ENCODE measurements at regions not wholly inside any gene's neighbourhood (a gene's known extent, or its start where the extent isn't known, plus 50 kb on each side); places are given as distances from the start of the nearest gene placed in this dataset.
"Not testable (repeated sequence)": the region's sequence is repeated elsewhere in the genome, so short reads cannot be mapped to it uniquely, and the experiment has no call there.

DNA sequence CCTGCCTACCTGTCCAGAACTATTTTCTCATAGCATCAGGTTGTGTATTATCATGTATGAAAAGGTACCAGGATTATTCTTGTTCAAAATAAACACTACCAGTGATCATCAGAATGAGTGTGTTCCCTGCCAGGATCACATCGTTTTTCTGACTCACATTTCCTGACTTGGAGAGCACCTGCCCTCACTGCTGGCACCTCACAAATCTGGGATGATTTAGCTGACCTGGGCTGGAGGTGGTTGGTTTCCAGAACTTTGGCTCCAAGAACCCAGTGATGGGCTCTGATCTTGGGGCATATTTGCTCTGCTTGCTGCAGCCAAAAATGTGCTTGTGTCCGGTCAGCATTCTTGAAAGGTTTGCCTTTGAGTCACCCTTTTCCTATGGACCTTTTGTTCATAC is 836.3 kb upstream of the ACVR2A start:
- H3K4me3 ChIP-seq (ENCODE audit: control insufficient read depth, low read depth, low read length), result no peak overlapping the region
- TF ChIP-seq, protein P1, sequence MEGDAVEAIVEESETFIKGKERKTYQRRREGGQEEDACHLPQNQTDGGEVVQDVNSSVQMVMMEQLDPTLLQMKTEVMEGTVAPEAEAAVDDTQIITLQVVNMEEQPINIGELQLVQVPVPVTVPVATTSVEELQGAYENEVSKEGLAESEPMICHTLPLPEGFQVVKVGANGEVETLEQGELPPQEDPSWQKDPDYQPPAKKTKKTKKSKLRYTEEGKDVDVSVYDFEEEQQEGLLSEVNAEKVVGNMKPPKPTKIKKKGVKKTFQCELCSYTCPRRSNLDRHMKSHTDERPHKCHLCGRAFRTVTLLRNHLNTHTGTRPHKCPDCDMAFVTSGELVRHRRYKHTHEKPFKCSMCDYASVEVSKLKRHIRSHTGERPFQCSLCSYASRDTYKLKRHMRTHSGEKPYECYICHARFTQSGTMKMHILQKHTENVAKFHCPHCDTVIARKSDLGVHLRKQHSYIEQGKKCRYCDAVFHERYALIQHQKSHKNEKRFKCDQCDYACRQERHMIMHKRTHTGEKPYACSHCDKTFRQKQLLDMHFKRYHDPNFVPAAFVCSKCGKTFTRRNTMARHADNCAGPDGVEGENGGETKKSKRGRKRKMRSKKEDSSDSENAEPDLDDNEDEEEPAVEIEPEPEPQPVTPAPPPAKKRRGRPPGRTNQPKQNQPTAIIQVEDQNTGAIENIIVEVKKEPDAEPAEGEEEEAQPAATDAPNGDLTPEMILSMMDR (IDR thresholded peaks at IDR 0.05; ENCODE audit: control insufficient read depth, insufficient read depth, low read depth, low read length, missing control alignments), result no peak
- DNase-seq (ENCODE audit: low read depth), result no peak

DNA sequence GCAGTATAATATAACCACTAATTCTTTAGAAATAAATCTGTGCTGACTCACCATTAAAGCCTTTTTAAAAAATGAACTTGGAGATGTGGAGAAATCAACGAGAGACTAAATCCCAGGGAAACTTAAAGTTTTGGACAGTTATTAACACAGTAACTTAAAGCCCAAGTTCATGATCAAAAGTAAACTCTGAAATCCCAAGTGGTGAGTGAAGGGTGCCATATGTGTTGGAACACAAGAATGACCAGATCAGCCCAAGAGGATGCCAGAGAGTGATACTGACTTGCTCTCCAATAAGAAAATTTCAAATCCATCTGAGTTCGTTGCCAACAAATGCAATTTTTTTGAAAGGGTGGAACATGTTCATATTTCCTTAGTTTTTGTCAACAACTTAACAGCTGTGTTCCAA is 838.1 kb upstream of the ACVR2A start:
- TF ChIP-seq, protein P1 (IDR thresholded peaks at IDR 0.05; ENCODE audit: control insufficient read depth, insufficient read depth, low read depth, low read length, missing control alignments), result no peak
- H3K4me3 ChIP-seq (ENCODE audit: control insufficient read depth, low read depth, low read length), result no peak overlapping the region
- no peak for DNase-seq (ENCODE audit: low read depth)

DNA sequence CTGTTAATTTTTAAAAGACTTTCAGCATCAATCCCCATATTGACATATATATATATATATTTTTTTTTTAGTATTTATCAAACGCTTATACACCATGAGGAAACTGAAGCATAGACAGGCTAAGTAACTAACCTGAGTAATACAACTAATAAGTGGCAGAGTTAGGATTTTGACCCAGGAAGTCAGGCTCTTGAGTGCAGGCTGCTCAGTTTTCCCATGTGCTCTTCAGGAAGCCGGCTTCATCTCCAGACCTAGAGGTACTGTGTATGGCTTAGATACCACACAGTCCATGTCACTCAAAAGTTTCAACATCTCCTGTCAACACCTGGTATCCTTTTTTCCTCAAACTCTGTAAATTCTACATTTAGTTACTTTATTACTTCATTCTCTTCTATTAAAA is 841.7 kb upstream of the ACVR2A start:
- no peak for DNase-seq (ENCODE audit: low read depth)
- H3K4me3 ChIP-seq (ENCODE audit: control insufficient read depth, low read depth, low read length), result no peak overlapping the region
- TF ChIP-seq, protein P1 (IDR thresholded peaks at IDR 0.05; ENCODE audit: control insufficient read depth, insufficient read depth, low read depth, low read length, missing control alignments), result no peak

DNA sequence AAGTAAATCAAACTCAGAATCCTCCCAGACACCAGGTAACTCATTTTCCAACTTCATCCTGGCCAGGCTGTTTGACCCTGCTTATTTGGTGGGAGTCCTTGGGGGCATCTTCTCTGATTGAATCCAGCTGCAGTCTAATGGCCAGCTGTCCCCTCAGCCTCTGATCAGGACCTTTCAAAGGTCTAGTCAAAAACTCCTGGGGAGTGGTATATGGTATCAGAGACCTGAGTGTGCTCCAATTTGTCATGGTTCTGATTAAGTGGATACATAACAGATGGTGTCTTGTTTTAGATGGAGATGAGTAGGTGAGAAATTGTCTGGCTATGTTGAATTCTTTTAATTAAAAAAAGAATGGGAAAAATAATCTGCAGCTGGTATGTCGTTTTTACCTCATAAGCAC is 842.6 kb upstream of the ACVR2A start:
- H3K4me3 ChIP-seq (ENCODE audit: control insufficient read depth, low read depth, low read length), result no peak overlapping the region
- TF ChIP-seq, protein P1 (IDR thresholded peaks at IDR 0.05; ENCODE audit: control insufficient read depth, insufficient read depth, low read depth, low read length, missing control alignments), result no peak
- DNase-seq (ENCODE audit: low read depth), result no peak

DNA sequence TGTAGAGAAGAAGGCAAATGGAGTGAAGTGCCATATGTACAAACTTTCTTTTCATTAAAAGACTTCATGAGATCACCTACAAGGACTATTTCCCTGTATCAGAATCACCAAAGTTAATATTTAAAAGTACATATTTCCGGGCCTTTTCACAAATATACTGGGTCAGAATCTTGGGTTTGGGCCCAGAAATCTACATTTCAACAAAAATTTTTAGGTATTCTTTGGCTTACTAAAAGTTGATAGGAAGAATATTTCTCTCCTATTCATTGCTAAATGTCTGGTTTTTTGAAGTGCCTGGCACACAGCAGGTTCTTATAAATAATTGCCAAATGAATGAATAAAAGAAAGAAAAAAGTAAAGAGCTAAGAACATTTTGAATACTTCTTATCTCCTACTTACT is 843.8 kb upstream of the ACVR2A start:
- TF ChIP-seq, protein P1 (IDR thresholded peaks at IDR 0.05; ENCODE audit: control insufficient read depth, insufficient read depth, low read depth, low read length, missing control alignments), result no peak
- H3K4me3 ChIP-seq (ENCODE audit: control insufficient read depth, low read depth, low read length), result no peak overlapping the region
- DNase-seq (ENCODE audit: low read depth), result no peak

DNA sequence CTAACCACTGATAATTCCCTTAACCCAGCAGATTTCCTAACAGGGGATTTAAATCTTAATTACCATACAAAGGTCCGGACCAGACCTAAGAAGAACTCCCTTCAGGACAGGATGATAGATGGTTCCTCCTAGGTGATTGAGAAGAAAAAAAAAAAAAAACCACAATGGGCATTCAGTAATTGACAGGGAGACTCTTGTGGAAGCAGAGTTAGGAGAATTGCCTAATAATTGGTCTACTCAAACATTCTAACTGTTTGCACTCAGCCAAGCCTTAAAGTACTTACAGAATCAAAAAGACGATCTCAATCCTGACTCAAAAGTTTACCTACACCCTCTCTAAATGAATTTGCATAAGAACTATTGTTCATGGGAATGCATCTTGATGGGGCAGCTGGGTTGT is 844.7 kb upstream of the ACVR2A start:
- DNase-seq (ENCODE audit: low read depth); H3K4me3 ChIP-seq (ENCODE audit: control insufficient read depth, low read depth, low read length): not testable (repeated sequence)

DNA sequence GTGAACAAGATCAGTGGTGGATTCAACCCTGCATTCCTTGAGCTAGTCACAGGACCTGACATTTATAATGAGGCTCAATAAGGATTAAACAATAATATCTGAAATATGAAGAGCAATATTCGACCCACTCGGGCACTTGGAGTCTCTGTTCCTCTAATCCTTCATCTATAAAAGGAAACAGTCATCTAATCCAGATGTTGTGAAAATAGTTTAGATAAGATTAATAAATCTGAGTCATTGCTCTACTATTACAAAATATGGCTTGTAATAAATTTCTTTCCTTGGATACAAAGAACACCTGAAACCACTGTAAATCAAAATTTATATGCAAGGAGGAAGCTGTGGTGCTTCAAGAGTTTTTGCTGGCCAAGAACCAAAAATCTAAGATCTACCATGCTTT is 846.9 kb upstream of the ACVR2A start:
- no peak for DNase-seq (ENCODE audit: low read depth)
- no peak overlapping the region for H3K4me3 ChIP-seq (ENCODE audit: control insufficient read depth, low read depth, low read length)
- TF ChIP-seq, protein P1 (IDR thresholded peaks at IDR 0.05; ENCODE audit: control insufficient read depth, insufficient read depth, low read depth, low read length, missing control alignments), result no peak
